ENCODE measurements at regions not wholly inside any gene's neighbourhood (a gene's known extent, or its start where the extent isn't known, plus 50 kb on each side); places are given as distances from the start of the nearest gene placed in this dataset.

DNA sequence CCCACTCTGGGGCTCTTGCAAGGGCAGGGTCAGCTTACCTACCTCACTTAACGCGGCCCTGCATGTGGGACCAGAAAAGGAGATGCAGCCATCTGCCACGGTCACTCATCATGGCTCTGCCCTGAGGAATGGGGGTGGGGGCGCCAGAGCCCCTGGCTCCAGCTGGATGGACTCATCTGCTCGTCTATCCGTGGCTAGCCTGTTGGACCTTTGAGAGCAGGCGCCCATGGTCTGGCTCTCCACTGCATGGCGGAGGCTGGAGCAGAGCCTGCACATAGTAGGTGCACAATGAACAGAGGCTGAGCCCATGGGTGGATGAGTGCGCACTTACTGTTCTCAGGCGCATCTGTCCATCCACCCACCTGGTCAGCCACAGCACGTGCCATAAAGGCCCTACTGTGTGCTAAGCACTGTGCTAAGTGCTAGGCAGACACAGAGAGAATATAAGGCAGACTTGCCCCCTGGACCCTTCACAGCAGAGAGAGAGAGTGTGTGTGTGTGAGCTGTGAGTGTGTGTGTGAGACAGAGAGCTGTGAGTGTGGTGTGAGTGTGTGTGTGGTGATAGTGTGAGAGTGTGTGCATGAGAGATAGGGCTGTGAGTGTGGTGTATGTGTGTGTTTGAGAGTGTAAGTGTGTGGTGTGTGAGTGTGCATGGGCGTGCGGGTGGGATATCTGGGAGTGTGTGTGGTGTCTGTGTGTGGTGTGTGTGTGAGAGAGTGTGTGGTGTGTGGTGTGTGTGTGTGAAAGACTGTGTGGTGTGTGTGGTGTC lies 151.3 kb downstream of the TFCP2L1 start:
- in situ Hi-C loops (cut with MboI; ENCODE audit: low pct_unique_long_range_greater_than_20kb, low sequenced_read_pairs, unreplicated experiment) = no loop called here
- no peak for DNase-seq (ENCODE audit: low spot score)
- TF ChIP-seq, protein P1, sequence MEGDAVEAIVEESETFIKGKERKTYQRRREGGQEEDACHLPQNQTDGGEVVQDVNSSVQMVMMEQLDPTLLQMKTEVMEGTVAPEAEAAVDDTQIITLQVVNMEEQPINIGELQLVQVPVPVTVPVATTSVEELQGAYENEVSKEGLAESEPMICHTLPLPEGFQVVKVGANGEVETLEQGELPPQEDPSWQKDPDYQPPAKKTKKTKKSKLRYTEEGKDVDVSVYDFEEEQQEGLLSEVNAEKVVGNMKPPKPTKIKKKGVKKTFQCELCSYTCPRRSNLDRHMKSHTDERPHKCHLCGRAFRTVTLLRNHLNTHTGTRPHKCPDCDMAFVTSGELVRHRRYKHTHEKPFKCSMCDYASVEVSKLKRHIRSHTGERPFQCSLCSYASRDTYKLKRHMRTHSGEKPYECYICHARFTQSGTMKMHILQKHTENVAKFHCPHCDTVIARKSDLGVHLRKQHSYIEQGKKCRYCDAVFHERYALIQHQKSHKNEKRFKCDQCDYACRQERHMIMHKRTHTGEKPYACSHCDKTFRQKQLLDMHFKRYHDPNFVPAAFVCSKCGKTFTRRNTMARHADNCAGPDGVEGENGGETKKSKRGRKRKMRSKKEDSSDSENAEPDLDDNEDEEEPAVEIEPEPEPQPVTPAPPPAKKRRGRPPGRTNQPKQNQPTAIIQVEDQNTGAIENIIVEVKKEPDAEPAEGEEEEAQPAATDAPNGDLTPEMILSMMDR (IDR thresholded peaks at IDR 0.05; ENCODE audit: extremely low read depth, insufficient read depth, missing control alignments) = no peak

DNA sequence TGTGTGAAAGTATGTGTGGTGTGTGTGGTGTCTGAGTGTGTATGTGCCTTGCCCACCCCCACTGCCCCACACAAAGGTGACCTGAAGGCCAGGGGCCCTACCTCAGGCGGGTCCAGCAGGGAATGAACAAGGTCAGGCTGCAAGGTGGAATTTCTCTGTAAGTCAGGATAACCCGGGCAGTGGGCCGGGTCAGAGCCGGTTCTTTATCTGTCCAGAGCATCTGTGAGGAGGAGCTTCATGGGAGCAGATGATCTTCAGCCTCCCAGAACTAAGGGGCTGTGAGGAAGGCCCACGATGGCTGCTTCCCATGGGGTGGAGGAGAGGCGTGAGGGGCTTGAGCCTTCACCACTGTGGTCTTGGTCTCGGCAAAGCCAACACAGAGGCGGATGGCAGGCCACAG lies 150.3 kb downstream of the TFCP2L1 start:
- no peak for DNase-seq (ENCODE audit: low spot score)
- TF ChIP-seq, protein P1 (IDR thresholded peaks at IDR 0.05; ENCODE audit: extremely low read depth, insufficient read depth, missing control alignments) = no peak
- in situ Hi-C loops (cut with MboI; ENCODE audit: low pct_unique_long_range_greater_than_20kb, low sequenced_read_pairs, unreplicated experiment) = no loop called here

DNA sequence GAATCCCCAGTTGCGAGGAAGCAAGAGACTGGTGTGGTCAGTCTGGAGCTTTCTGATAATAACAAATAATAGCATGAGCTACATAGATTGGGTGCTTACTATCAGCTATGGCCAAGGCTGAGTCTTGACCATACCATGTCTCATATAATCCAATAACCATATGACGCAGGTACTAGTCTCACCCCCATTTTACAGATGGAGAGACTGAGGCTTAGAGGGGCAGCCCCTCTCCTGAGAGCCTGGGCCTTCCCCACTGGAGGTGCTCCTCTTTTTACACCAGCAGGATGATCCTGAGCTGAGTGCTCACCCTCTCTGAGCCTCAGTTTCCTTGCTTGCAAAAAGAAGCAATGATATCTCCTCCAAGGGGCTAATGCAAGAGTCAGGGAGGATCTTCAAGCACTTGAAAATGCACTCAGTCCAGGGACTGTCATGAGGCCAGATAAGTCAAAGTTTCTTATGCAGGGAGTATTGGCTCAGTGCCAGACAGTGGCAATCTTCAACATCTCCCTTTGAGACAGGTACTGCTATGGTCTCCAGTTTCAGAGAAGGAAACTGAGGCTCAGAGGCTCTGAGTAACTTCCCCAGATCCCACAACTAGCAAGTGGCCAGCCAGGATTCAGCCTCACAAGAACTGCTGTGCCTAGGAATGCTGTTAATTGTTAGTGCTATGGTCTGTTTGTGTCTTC lies 149.7 kb downstream of the TFCP2L1 start:
- DNase-seq (ENCODE audit: low spot score) = no peak
- TF ChIP-seq, protein P1 (IDR thresholded peaks at IDR 0.05; ENCODE audit: extremely low read depth, insufficient read depth, missing control alignments) = no peak
- in situ Hi-C loops (cut with MboI; ENCODE audit: low pct_unique_long_range_greater_than_20kb, low sequenced_read_pairs, unreplicated experiment) = no loop called here

DNA sequence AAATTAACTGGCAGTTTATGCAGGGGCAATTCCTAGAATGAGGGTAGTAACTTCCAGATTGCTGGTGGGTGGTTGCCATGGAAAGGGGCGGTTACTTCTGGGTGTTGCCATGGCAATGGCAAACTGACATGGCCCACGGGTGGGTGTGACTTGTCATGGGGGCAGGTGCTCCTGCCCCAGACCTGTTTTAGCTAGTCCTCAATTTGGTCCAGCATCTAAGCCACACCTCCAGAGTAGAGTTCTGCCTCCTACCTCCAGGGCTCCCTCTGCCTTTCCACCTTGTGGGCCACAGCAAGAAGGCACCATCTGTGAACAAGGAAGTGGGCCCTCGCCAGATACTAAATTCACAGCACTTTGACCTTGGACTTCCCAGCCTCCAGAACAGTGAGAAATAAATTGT lies 148.7 kb downstream of the TFCP2L1 start:
- TF ChIP-seq, protein P1 (IDR thresholded peaks at IDR 0.05; ENCODE audit: extremely low read depth, insufficient read depth, missing control alignments) = no peak
- no peak for DNase-seq (ENCODE audit: low spot score)
- in situ Hi-C loops (cut with MboI; ENCODE audit: low pct_unique_long_range_greater_than_20kb, low sequenced_read_pairs, unreplicated experiment) = no loop called here

GRCh38 chr2:121137571-121137970 lies 147.4 kb downstream of the TFCP2L1 start:
- in situ Hi-C loops (cut with MboI; ENCODE audit: low pct_unique_long_range_greater_than_20kb, low sequenced_read_pairs, unreplicated experiment) = no loop called here
- DNase-seq (ENCODE audit: low spot score) = no peak
- TF ChIP-seq, protein P1 (IDR thresholded peaks at IDR 0.05; ENCODE audit: extremely low read depth, insufficient read depth, missing control alignments) = no peak

- TF ChIP-seq, protein P1 (IDR thresholded peaks at IDR 0.05; ENCODE audit: extremely low read depth, insufficient read depth, missing control alignments) = no peak
- no peak for DNase-seq (ENCODE audit: low spot score)
- in situ Hi-C loops (cut with MboI; ENCODE audit: low pct_unique_long_range_greater_than_20kb, low sequenced_read_pairs, unreplicated experiment) = no loop called here
These were observed 144.3 kb downstream of the TFCP2L1 start for GRCh38 chr2:121140734-121141133.
